WTC11 (cell line): ENCODE measurements at regions not wholly inside any gene's neighbourhood (a gene's known extent, or its start where the extent isn't known, plus 50 kb on each side); places are given as distances from the start of the nearest gene placed in this dataset.
"Not testable (repeated sequence)": the region's sequence is repeated elsewhere in the genome, so short reads cannot be mapped to it uniquely, and the experiment has no call there.

Experiments used
- ATAC-seq: fragments of 200-7000 bp; cut with Tn5 transposase; 2 replicates; pipeline ENCODE4 v1.10.0; 2021; ENCODE audit warnings: mild to moderate bottlenecking, moderate library complexity
- CTCF ChIA-PET: fragments of 300-600 bp; sonication (Branson Sonifier 250); formaldehyde crosslinking; loops from one replicate; lab custom pipeline; 2021; ENCODE audit warnings: antibody characterized with exemption; lab: Charles Lee
- POLR2A ChIA-PET: fragments of 350-600 bp; sonication (Branson Sonifier 250); formaldehyde crosslinking; loops from one replicate; lab custom pipeline; 2021; ENCODE audit warnings: antibody characterized with exemption; lab: Charles Lee
- DNase-seq: peaks from one replicate; pipeline ENCODE4 v3.0.0; 2021; ENCODE audit warnings: low spot score
- H3K27ac Mint-ChIP-seq: 2 replicates; pipeline ENCODE4 v1.8.0; 2021; ENCODE audit warnings: mixed read lengths
- H3K27me3 Mint-ChIP-seq: 2 replicates; pipeline ENCODE4 v1.8.0; 2021; ENCODE audit warnings: low read depth, mild to moderate bottlenecking, moderate library complexity, mixed read lengths
- H3K36me3 Mint-ChIP-seq: 2 replicates; pipeline ENCODE4 v1.8.0; 2021; ENCODE audit warnings: mixed read lengths
- H3K4me1 Mint-ChIP-seq: 2 replicates; pipeline ENCODE4 v1.8.0; 2022; ENCODE audit warnings: mixed read lengths
- H3K4me3 Mint-ChIP-seq: 2 replicates; pipeline ENCODE4 v1.8.0; 2021; ENCODE audit warnings: mild to moderate bottlenecking, moderate library complexity, mixed read lengths
- H3K9me3 Mint-ChIP-seq: 2 replicates; pipeline ENCODE4 v1.8.0; 2021; ENCODE audit warnings: mixed read lengths
- CREB1 ChIP-seq: sonication (generic); formaldehyde crosslinking; IDR thresholded peaks from 2 replicates; pipeline ENCODE4 v1.8.0; 2023; ENCODE audit warnings: mild to moderate bottlenecking, missing genetic modification reagents
- CREM ChIP-seq: sonication (generic); formaldehyde crosslinking; IDR thresholded peaks from 2 replicates; pipeline ENCODE4 v1.8.1; 2022; ENCODE audit warnings: mild to moderate bottlenecking, missing genetic modification reagents, moderate library complexity
- FOXJ3 ChIP-seq: sonication (generic); formaldehyde crosslinking; IDR thresholded peaks from 2 replicates; pipeline ENCODE4 v1.9.0; 2021; ENCODE audit warnings: missing genetic modification reagents, mild to moderate bottlenecking, borderline replicate concordance
- FOXP1 ChIP-seq: sonication (generic); formaldehyde crosslinking; IDR thresholded peaks from 2 replicates; pipeline ENCODE4 v1.8.0; 2022; ENCODE audit warnings: missing genetic modification reagents, mild to moderate bottlenecking, moderate library complexity, borderline replicate concordance
- GTF2I ChIP-seq: fragments of 250-450 bp; sonication (Bioruptor Pico); conservative IDR thresholded peaks from 2 replicates; pipeline ENCODE4 v1.4.0; 2021; ENCODE audit warnings: mild to moderate bottlenecking
- JUN ChIP-seq: sonication (generic); formaldehyde crosslinking; IDR thresholded peaks from 2 replicates; pipeline ENCODE4 v1.8.0; 2023; ENCODE audit warnings: mild to moderate bottlenecking, missing genetic modification reagents
- NR2C2 ChIP-seq: sonication (generic); formaldehyde crosslinking; IDR thresholded peaks from 2 replicates; pipeline ENCODE4 v1.8.0; 2022; ENCODE audit warnings: mild to moderate bottlenecking, missing genetic modification reagents
- PRRX2 ChIP-seq: fragments of 250-450 bp; sonication (Bioruptor Pico); IDR thresholded peaks from 2 replicates; pipeline ENCODE4 v1.8.0; 2021; ENCODE audit warnings: mild to moderate bottlenecking
- TEAD4 ChIP-seq: sonication (generic); formaldehyde crosslinking; IDR thresholded peaks from 2 replicates; pipeline ENCODE4 v1.8.0; 2022; ENCODE audit warnings: mild to moderate bottlenecking, missing genetic modification reagents
- ZBTB21 ChIP-seq: sonication (generic); formaldehyde crosslinking; IDR thresholded peaks from 2 replicates; pipeline ENCODE4 v1.8.1; 2023; ENCODE audit warnings: mild to moderate bottlenecking, missing genetic modification reagents, borderline replicate concordance
- ZNF263 ChIP-seq: sonication (generic); formaldehyde crosslinking; IDR thresholded peaks from 2 replicates; pipeline ENCODE4 v1.8.1; 2022; ENCODE audit warnings: low read depth, mild to moderate bottlenecking, moderate library complexity, missing genetic modification reagents
- ZNF317 ChIP-seq: sonication (generic); formaldehyde crosslinking; IDR thresholded peaks from 2 replicates; pipeline ENCODE4 v1.8.1; 2023; ENCODE audit warnings: low read depth, mild to moderate bottlenecking, moderate library complexity, missing genetic modification reagents, borderline replicate concordance
- ZNF396 ChIP-seq: fragments of 250-450 bp; sonication (Bioruptor Pico); IDR thresholded peaks from 2 replicates; pipeline ENCODE4 v1.8.0; 2021; ENCODE audit warnings: mild to moderate bottlenecking, moderate library complexity, borderline replicate concordance
- ZNF423 ChIP-seq: fragments of 250-450 bp; sonication (Bioruptor Pico); IDR thresholded peaks from 2 replicates; pipeline ENCODE4 v2.1.2; 2022; ENCODE audit warnings: mild to moderate bottlenecking, moderate library complexity
- ZNF512 ChIP-seq: sonication (generic); formaldehyde crosslinking; IDR thresholded peaks from 2 replicates; pipeline ENCODE4 v1.8.1; 2022; ENCODE audit warnings: missing genetic modification reagents, borderline replicate concordance
- TF ChIP-seq, protein P1 (sequence below): sonication (generic); formaldehyde crosslinking; IDR thresholded peaks from 2 replicates; pipeline ENCODE4 v1.8.1; 2023; ENCODE audit warnings: mild to moderate bottlenecking, moderate library complexity, missing genetic modification reagents
- TF ChIP-seq, protein P2 (sequence below): fragments of 250-450 bp; sonication (Bioruptor Pico); conservative IDR thresholded peaks from 2 replicates; pipeline ENCODE4 v1.9.0; 2021; ENCODE audit warnings: mild to moderate bottlenecking
- TF ChIP-seq, protein P3 (sequence below): sonication (generic); formaldehyde crosslinking; conservative IDR thresholded peaks from 2 replicates; pipeline ENCODE4 v1.8.1; 2023; ENCODE audit warnings: mild to moderate bottlenecking, low read depth, missing genetic modification reagents, moderate library complexity
- TF ChIP-seq, protein P4 (sequence below): sonication (generic); formaldehyde crosslinking; conservative IDR thresholded peaks from 2 replicates; pipeline ENCODE4 v1.8.1; 2022; ENCODE audit warnings: mild to moderate bottlenecking, missing genetic modification reagents
- TF ChIP-seq, protein P5 (sequence below): fragments of 200-600 bp; IDR thresholded peaks from 2 replicates; pipeline ENCODE4 v1.8.0; 2022; ENCODE audit warnings: antibody characterized with exemption

DNA sequence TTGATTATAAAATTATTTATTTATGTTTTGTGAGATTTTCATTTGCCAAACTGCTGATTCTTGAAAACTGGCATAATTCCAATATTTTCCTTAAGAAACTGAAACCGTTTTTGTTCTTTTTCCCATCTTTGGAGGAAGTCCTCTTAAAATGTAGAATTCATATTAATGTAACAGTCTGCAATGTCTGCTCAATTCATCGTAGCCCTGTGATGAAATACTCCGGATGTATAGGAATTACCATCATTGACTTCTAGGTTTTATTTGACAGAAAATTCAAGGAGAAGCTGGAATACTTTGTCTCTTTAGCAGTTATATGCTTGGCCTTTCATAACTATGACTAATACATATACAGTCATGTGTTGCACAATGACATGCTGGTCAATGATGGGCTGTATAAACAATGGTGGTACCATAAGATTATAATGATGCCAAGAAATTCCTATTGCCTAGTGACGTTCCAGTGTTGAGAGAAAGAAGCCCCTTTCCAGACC is 185.0 kb upstream of the GPRIN3 start (continued):
- no peak for TF ChIP-seq ZNF512 (CRISPR knock-in tag)
- TF ChIP-seq, protein P1, sequence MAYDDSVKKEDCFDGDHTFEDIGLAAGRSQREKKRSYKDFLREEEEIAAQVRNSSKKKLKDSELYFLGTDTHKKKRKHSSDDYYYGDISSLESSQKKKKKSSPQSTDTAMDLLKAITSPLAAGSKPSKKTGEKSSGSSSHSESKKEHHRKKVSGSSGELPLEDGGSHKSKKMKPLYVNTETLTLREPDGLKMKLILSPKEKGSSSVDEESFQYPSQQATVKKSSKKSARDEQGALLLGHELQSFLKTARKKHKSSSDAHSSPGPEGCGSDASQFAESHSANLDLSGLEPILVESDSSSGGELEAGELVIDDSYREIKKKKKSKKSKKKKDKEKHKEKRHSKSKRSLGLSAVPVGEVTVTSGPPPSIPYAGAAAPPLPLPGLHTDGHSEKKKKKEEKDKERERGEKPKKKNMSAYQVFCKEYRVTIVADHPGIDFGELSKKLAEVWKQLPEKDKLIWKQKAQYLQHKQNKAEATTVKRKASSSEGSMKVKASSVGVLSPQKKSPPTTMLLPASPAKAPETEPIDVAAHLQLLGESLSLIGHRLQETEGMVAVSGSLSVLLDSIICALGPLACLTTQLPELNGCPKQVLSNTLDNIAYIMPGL (CRISPR knock-in tag), result no peak
- TF ChIP-seq CREM (CRISPR knock-in tag), result no peak
- no peak for TF ChIP-seq JUN (CRISPR knock-in tag)
- TF ChIP-seq, protein P2, sequence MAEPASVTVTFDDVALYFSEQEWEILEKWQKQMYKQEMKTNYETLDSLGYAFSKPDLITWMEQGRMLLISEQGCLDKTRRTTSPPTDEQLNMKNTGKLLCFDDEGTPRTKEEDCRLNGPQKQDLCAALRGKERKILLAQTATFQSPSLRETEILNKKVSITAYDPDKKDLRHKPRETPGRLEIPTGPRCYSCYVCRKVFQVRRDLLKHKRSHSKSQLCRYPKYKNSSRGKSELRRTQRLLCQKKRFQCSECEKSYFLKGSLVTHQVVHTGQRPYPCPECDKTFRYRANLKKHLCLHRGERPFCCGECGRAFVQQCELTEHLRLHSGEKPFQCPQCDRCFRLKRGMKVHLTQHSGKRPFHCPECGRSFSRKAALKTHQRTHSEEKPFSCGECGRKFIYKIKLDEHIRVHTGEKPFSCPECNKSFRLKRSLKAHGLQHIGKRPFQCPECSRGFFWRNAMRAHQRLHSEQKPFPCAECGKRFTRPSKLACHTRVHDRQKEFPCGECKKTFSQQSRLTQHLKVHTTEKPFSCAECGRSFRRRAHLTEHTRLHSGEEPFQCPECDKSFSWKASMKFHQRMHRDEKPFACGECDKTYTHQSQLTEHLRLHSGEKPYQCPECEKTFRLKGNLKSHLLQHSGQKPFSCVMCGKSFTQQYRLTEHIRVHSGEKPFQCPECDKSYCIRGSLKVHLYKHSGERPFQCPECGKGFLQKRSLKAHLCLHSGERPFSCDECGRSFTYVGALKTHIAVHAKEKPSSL (CRISPR knock-in tag), result no peak
- no peak for TF ChIP-seq PRRX2 (CRISPR knock-in tag)
- no peak for TF ChIP-seq ZNF423 (CRISPR knock-in tag)

GRCh38 chr4:89491761-89492160 is 184.2 kb upstream of the GPRIN3 start:
- peak; percentile 75 for ATAC-seq
- Mint-ChIP-seq H3K9me3 (peaks cover 16% of the 10 kb centered on the region), H3K4me3 (peak overlapping the region; percentile 13; the same call in 1 of the 2 replicates), H3K27me3 (peaks cover 2% of the 10 kb centered on the region; the same call in 1 of the 2 replicates), H3K36me3 (peaks cover 4% of the 10 kb centered on the region), H3K4me1 (peaks cover 32% of the 10 kb centered on the region), H3K27ac (peak overlapping the region; percentile 24)
- ChIA-PET CTCF (interaction anchor here (0.7 kb wide), 1 partner anchor 9 kb away, joined by 3 read pairs; no protein-coding TSS in a partner anchor), POLR2A (no interaction called here)
- DNase-seq, result no peak
- TF ChIP-seq, protein P3, sequence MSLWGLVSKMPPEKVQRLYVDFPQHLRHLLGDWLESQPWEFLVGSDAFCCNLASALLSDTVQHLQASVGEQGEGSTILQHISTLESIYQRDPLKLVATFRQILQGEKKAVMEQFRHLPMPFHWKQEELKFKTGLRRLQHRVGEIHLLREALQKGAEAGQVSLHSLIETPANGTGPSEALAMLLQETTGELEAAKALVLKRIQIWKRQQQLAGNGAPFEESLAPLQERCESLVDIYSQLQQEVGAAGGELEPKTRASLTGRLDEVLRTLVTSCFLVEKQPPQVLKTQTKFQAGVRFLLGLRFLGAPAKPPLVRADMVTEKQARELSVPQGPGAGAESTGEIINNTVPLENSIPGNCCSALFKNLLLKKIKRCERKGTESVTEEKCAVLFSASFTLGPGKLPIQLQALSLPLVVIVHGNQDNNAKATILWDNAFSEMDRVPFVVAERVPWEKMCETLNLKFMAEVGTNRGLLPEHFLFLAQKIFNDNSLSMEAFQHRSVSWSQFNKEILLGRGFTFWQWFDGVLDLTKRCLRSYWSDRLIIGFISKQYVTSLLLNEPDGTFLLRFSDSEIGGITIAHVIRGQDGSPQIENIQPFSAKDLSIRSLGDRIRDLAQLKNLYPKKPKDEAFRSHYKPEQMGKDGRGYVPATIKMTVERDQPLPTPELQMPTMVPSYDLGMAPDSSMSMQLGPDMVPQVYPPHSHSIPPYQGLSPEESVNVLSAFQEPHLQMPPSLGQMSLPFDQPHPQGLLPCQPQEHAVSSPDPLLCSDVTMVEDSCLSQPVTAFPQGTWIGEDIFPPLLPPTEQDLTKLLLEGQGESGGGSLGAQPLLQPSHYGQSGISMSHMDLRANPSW, result no peak
- no peak for TF ChIP-seq ZNF263 (CRISPR knock-in tag)
- TF ChIP-seq ZNF317 (CRISPR knock-in tag), result no peak
- no peak for TF ChIP-seq CREB1 (CRISPR knock-in tag)
- no peak for TF ChIP-seq FOXP1 (CRISPR knock-in tag)
- TF ChIP-seq, protein P4, sequence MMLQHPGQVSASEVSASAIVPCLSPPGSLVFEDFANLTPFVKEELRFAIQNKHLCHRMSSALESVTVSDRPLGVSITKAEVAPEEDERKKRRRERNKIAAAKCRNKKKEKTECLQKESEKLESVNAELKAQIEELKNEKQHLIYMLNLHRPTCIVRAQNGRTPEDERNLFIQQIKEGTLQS (CRISPR knock-in tag), result no peak
- no peak for TF ChIP-seq CREM (CRISPR knock-in tag)
- TF ChIP-seq TEAD4 (CRISPR knock-in tag), result no peak
- no peak for TF ChIP-seq FOXJ3 (CRISPR knock-in tag)
- no peak for TF ChIP-seq NR2C2 (CRISPR knock-in tag)
- TF ChIP-seq ZNF396, result no peak
- no peak for TF ChIP-seq GTF2I (CRISPR knock-in tag)
- TF ChIP-seq ZBTB21 (CRISPR knock-in tag), result no peak
- TF ChIP-seq, protein P5, sequence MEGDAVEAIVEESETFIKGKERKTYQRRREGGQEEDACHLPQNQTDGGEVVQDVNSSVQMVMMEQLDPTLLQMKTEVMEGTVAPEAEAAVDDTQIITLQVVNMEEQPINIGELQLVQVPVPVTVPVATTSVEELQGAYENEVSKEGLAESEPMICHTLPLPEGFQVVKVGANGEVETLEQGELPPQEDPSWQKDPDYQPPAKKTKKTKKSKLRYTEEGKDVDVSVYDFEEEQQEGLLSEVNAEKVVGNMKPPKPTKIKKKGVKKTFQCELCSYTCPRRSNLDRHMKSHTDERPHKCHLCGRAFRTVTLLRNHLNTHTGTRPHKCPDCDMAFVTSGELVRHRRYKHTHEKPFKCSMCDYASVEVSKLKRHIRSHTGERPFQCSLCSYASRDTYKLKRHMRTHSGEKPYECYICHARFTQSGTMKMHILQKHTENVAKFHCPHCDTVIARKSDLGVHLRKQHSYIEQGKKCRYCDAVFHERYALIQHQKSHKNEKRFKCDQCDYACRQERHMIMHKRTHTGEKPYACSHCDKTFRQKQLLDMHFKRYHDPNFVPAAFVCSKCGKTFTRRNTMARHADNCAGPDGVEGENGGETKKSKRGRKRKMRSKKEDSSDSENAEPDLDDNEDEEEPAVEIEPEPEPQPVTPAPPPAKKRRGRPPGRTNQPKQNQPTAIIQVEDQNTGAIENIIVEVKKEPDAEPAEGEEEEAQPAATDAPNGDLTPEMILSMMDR, result no peak

DNA sequence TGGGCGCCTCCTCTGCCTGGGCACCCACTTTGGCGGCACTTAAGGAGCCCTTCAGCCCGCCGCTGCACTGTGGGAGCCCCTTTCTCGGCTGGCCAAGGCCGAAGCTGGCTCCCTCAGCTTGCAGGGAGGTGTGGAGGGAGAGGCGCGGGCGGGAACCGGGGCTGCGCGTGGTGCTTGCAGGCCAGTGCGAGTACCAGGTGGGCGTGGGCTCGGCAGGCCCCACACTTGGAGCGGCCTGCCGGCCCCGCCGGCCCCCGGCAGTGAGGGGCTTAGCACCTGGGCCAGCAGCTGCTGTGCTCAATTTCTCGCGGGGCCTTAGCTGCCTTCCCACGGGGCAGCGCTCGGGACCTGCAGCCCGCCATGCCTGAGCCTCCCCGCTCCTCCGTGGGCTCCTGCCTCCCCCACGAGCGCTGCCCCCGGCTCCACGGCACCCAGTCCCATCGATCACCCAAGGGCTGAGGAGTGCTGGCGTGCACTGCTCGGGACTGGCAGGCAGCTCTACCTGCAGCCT is 182.4 kb upstream of the GPRIN3 start:
- ATAC-seq, result peak; percentile 11
- peaks cover 31% of the 10 kb centered on the region for H3K4me1 Mint-ChIP-seq
- H3K36me3 Mint-ChIP-seq, H3K27me3 Mint-ChIP-seq, DNase-seq, H3K9me3 Mint-ChIP-seq, POLR2A ChIA-PET, H3K27ac Mint-ChIP-seq, H3K4me3 Mint-ChIP-seq: not testable (repeated sequence)
- CTCF ChIA-PET, result interaction anchor here (0.6 kb wide), 1 partner anchor 41 kb away, joined by 5 read pairs; no protein-coding TSS in a partner anchor
